GM18873 (cell line): ENCODE measurements at regions not wholly inside any gene's neighbourhood (a gene's known extent, or its start where the extent isn't known, plus 50 kb on each side); places are given as distances from the start of the nearest gene placed in this dataset.
"Not testable (repeated sequence)": the region's sequence is repeated elsewhere in the genome, so short reads cannot be mapped to it uniquely, and the experiment has no call there.

ENCODE experiments used
- ATAC-seq: cut with Tn5 transposase; IDR thresholded peaks from one replicate; pipeline ENCODE4 v1.9.1; 2021; ENCODE audit warnings: mild to moderate bottlenecking, moderate library complexity, moderate number of reproducible peaks; ENCODE audit not compliant: unreplicated experiment, low FRiP score

DNA sequence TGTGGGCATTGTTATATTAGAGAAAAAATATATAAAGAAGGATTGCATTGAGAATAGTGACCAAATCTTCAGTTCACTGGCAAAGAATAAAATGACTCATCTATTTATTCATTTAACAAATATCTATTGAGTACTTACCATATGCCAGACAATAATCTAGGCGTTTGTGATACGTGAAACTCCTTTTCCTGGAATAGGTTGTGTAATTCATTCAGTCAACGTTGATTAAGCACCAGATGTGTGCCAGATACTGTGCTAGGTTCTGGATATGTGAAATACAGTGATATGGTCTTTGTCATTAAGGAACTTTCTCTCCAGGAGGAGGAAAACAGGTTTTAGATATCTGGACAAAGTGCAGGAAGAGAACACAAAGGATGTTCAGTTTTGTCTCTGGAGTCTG is 344.5 kb downstream of the RWDD3 start:
- no peak for ATAC-seq

GRCh38 chr1:95582191-95582590 is 348.2 kb downstream of the RWDD3 start:
- ATAC-seq: no peak

GRCh38 chr1:95582746-95583145 is 348.7 kb downstream of the RWDD3 start:
- ATAC-seq: no peak

DNA sequence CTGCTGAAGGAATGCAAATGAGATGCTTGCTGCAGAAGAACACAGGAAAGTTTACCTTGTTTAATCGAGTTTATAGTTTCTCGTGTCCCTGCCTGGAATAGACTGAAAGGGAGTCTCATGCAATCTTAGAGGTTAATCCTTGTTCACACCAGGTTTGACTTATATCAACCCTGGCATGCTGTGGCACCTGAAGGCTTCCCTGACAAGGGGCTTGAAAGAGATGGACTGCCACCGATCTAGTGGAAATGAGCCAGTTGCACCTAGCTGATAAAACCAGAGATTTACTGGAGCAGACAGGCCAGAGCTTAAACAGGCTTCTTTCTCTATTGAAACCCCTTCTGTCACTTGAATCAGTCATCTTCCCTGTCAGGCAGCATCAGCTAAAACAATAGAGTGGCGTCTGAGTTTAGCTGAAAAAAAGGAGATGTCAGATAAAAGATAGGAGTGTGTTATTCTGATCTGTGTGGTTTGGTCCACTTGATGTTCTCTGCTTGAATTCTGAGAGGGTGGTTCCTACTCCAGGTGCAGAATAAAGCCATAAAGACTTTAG is 349.7 kb downstream of the RWDD3 start:
- no peak for ATAC-seq

GRCh38 chr1:95584315-95584714 is 350.3 kb downstream of the RWDD3 start:
- ATAC-seq: no peak

- ATAC-seq: no peak
Measured at GRCh38 chr1:95604771-95605170, 370.8 kb downstream of the RWDD3 start.

- ATAC-seq: no peak
Measured at GRCh38 chr1:95614197-95614596, 380.2 kb downstream of the RWDD3 start.

DNA sequence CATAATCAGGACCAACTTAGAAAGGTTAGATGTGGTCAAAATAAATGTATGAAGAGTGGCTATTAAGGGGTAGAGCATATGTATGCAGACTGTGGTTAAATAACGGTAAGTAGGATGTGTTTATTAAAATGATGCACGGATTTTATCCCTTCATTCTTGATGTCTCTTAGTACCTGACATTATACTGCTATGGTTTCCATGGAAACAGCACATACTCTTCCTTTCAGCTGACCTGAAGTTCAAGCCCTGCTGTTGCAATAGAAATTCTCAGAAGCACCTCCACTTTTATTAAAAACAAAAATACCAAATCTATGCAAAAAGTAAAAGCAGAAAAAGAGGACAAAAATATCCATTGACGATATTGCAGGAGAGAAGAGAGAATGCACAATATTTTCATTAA is 381.4 kb downstream of the RWDD3 start:
- ATAC-seq: no peak

- ATAC-seq: no peak
Measured at GRCh38 chr1:95620076-95620475, 386.1 kb downstream of the RWDD3 start.

DNA sequence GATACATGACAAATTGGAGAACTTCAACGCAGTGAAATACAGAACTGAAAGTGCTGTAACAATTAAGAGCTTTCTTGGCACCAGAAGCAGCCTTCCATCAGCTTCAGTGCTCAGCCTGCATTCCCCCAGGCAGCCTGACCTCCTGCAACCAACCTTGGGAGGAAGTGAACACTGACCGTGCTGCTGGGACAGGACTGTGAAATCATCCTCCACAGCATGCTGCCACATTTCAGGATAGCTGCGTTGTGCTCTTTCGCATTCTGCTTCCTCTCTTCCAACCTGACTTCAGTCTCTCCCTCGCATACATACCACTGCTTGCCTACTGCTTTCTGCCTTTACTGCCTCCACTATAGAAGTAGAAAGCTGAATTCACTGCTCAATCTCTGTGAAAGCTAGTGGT is 388.6 kb downstream of the RWDD3 start:
- ATAC-seq: no peak

DNA sequence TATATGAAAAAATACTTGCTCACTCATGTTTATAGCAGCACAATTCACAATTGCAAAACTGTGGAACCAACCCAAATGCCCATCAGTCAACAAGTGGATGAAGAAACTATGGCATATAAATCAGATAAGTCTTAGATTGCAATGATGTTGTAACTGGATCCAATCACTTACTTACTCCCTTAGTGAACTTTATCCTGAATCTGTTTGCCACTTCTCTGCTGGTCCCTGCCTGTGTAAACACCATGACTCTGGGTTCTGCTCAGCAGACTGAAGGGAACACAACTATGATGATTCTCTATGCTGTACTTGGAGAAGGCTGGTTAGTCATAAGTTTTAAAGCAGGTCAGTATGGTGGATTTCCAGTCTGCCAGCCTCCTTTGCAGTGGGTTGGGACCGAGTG is 391.2 kb downstream of the RWDD3 start:
- ATAC-seq: no peak

DNA sequence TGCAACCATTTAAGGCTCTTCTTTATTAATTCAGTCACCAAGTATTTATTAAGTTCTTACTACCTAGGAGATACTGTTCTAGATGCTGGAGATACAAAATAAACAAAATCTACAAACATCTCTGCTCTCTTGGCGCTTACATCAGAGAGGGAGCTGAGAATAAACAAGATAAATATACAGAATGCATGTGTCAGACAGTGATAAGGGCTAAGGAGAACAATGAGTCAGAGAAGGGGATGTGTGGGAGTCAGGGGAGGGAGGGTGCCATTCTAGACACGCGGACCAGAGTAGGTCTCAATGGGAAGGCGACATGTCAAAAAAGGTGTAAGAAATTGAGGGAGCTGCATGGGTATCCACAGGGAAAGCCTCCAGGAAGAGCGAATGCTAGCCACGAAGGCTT is 393.2 kb downstream of the RWDD3 start:
- ATAC-seq: no peak

GRCh38 chr1:95631695-95632094 is 397.7 kb downstream of the RWDD3 start:
- no peak for ATAC-seq

DNA sequence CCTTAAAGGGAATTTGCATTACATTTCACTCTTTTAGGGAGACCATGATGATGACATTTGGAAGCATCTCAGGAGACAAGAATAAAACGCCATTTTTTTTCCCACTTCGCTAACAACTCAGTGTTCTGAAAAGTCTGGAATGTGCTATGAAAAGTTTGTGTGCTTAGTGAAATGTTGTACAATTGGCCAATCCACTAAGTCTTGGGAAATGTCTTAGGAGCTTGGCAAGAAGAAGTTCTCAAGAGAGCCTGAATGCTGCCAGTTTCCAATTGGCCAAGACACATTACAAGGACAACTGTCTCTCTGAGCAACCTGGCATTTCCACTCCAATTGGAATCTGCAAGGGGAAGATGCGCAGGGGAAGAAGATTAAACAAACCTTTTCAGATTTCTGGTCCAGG is 401.8 kb downstream of the RWDD3 start:
- no peak for ATAC-seq

DNA sequence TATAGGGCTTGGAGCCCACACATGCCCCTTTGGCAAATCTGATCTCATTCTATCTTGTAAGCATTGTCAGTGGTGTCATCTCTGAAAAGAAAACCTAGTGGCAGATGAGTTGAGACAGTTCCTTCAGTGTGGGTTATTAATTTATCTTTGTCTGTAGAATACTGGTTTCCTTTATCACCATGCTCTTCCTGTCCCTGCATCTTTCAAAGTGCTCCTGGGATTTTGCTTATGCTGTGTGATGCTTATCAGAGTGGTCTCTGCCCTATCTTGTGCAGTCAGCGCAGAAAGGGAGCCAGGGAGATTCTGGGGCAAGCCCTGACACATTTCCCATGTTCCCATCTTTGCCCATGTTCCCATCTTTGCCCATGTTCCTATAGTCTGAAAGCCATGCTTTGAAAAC is 402.9 kb downstream of the RWDD3 start:
- no peak for ATAC-seq

DNA sequence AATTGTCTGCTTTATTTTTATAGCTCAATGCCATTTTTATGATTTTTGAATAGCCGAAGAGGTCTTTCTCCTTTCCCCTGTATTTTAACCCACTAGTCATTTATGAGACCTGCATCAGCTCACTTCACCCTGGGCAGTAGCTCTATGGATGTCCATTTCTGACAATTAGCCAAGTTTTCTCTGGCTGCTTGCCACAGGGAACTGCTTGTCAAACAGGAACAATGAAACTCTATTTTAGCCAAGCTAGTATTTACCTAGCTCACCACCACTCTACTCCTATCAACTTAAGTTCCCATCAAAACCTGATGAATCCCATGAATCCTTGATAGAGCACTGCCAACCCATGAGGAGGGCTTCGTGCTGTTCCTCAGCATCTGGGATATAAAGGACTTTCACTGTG is 406.7 kb downstream of the RWDD3 start:
- no peak for ATAC-seq

GRCh38 chr1:95641386-95641785 is 407.4 kb downstream of the RWDD3 start:
- no peak for ATAC-seq

DNA sequence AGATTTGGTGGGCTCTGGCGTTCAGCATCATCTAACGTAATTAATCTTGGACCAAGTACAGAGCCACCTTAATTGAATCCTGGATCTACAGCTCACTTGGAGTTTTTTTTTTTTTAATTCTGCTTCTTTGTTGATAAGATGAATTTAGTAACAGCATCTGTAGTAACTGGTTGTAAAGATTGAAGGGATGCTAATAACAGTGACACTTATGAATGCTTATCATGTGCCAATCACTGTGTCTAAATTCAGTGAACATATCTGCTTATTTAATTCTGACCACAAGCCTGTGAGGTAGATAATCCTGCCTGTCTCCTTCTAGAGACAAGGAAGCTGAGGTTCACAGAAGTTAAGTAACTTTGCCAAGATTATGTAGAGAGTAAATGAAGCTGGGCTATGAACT is 408.0 kb downstream of the RWDD3 start:
- ATAC-seq: no peak

DNA sequence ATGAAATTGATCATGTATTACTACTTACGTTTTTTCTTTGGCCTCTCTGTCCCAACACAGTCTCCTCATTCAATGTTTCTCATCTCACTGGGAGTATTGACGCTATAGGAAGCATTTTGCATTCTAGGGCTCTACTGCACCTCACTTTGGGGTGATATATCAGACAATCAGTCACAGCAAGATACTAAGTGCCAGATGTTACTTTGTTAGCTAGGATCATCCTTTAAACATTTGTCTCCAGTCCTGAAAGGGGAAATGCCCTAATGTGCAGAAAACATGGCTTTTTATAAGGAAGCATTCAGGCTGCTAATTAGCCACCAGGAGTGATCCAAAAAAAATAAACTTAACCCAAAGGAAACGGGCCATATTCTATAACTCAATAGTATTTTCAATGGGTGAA is 409.1 kb downstream of the RWDD3 start:
- no peak for ATAC-seq

DNA sequence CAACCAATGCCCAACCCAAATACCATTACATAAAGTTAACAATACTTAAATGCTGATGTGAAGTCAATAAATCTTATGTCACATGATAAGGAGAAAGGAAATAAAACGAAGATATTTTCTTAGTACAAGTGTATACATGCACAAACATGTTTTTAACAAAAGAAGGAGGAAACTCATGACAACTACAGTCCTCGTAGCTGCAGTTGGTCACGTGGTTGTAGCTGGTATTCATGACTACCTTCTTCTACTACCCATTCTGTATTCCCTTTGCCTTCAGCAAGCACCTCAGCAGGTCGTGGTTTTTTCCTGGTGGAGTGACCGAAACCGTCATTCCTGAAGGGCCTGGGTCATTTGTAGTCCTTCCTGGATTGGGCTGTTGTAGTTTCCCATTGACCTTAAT is 411.1 kb downstream of the RWDD3 start:
- ATAC-seq: not testable (repeated sequence)

DNA sequence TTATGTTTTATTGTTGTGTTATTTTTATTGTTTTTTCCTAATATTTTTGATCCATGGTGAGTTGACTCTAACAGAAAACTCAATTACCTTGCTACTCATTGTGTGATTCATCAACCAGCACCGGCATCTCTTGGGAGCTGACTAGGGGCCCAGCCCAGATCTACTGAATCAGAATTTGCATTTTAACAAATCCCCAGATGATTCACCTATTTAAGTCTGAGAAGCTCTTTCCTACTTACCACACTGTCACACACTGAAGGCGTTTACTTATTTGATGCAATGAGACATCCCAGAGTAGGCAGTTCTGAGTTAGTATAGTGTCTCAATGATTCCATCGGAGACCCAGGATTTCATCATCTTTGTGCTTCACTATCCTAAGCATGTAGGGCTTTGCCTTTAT is 416.6 kb downstream of the RWDD3 start:
- no peak for ATAC-seq

- ATAC-seq: no peak
Measured at GRCh38 chr1:95652423-95652965, 418.5 kb downstream of the RWDD3 start.

- no peak for ATAC-seq
Measured at GRCh38 chr1:95653618-95654017, 419.6 kb downstream of the RWDD3 start.
